Hematopoietic multipotent progenitor cell treated with erythropoietin and hydrocortisone succinate and interleukin-3 and kit ligand, for 15 days (in vitro differentiated cells): ENCODE measurements at regions not wholly inside any gene's neighbourhood (a gene's known extent, or its start where the extent isn't known, plus 50 kb on each side); places are given as distances from the start of the nearest gene placed in this dataset.
"Not testable (repeated sequence)": the region's sequence is repeated elsewhere in the genome, so short reads cannot be mapped to it uniquely, and the experiment has no call there.

ENCODE experiments used
- DNase-seq: peaks from one replicate; pipeline ENCODE4 v3.0.0-alpha.2; 2015; ENCODE audit warnings: low spot score

GRCh38 chr6:141077355-141078333, 1055.1 kb upstream of the GJE1 start:
- DNase-seq: no peak

DNA sequence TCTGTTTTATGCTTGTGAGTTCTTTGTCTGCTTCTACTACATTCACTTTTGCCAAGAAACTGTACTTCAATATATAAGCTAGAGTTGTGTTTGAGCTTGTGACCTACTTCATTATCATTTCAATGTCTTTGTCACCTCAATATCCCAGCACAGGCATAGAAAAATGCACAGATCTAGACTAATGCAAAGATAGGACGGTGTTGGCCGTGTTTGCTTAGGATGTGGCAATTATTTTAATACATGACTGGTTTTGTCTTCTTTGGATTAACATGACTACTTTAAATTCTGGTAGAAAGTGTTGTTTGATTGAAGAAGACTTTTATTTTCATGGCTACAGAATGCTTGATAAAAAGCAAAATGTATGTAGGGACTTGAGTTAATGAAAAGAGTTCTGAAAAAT, 1075.0 kb upstream of the GJE1 start:
- DNase-seq: no peak

GRCh38 chr6:141056945-141057625, 1075.6 kb upstream of the GJE1 start:
- DNase-seq: no peak

- no peak for DNase-seq
These were observed 1082.3 kb upstream of the GJE1 start for GRCh38 chr6:141050471-141050870.

DNA sequence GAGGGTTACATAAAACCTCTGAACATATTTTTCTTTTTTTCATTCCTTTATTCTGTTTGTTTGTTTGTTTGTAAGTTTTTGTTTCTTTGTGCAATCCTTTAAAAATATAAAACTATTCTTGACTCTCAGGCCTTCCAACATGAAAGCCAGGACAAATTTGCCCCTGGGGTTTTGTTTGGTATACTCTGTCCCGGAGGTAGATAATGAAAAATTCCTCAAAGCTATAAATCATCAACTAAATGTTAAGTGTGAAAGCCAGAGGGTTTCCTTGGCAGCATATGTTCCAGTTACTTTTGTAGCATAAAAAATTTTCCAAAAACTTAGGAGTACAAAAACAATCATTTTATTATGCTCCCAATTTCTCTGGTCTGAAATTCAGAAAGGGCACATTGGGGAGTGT, 1084.3 kb upstream of the GJE1 start:
- DNase-seq: no peak

DNA sequence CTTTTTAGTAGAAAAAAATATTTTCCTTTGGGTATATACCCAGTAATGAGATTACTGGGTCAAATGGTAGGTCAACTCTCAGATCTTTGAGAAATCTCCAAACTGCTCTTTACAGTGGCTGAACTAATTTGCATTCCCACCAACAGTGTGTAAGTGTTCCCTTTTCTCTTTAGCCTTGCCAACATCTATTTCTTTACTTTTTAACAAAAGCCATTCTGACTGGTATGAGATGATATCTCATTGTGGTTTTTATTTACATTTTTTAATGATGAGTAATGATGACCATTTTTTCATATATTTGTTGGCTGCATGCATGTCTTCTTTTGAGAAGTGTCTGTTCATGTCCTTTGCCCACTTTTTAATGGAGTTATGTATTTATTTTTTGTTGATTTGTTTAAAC, 1086.2 kb upstream of the GJE1 start:
- DNase-seq: not testable (repeated sequence)

- no peak for DNase-seq
These were observed 1091.1 kb upstream of the GJE1 start for GRCh38 chr6:141041596-141042087.

- no peak for DNase-seq
These were observed 1097.2 kb upstream of the GJE1 start for GRCh38 chr6:141035312-141036200.

- no peak for DNase-seq
These were observed 1099.6 kb upstream of the GJE1 start for GRCh38 chr6:141033101-141033500.

- no peak for DNase-seq
These were observed 1102.8 kb upstream of the GJE1 start for GRCh38 chr6:141029908-141030307.

DNA sequence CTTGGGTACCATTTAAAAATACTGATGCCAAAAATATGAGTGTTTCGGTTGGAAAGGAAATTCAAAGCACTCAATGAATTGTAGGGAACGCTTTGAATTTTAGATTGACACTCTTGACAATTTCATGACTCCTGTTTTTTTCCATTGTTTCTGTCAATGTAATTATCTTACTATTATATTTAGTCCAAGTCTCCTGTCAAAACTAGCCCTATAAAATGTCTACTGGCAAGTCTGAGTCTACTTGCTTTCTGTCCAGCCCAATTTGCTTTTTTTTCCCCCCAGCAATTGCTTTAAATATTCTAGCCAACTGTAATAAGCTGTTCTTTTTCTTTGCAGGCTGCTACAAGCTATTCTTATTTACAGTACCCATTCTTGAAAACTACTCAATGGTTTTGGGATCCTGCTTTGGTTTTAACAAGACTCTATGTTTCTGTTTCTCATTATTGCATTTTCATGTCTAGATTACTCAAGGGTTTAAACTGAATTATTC, 1103.9 kb upstream of the GJE1 start:
- DNase-seq: no peak

DNA sequence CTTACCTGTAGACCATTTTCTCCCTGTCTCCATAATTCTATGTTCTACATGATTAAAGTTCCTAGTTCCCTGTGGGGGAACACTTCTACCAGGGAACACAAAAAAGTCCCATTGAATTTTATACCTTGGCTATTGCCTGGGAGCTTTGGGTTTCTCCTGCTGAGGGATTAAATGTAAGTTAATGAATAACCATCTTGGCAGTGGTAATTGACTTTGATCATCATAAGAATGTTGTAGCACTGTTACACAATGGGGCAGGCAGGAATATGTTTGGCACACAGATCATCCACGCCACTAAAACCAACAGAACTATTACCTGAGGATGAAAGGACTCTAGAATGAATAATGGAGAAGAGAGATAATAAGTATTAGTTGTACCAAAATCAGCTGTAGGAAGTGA, 1106.2 kb upstream of the GJE1 start:
- no peak for DNase-seq

DNA sequence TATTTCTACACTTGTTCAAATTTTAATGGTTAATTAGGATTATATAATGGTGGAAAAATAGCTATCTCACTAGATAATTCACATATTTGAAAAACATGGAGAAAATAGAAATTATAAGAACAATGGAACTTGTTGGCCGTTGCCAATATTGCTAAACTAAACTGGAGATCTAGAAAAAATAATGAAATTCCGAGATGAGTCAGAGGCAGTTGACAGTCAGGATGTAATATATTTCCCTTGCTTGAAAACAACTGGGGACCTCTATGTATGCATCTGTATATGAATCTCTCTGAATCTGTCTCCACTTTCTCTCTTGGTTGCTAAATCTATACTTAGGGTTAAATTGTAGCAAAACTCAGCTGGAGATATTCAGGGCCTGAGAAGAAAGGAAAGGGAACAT, 1108.2 kb upstream of the GJE1 start:
- DNase-seq: no peak

GRCh38 chr6:141017941-141018340, 1114.8 kb upstream of the GJE1 start:
- no peak for DNase-seq

DNA sequence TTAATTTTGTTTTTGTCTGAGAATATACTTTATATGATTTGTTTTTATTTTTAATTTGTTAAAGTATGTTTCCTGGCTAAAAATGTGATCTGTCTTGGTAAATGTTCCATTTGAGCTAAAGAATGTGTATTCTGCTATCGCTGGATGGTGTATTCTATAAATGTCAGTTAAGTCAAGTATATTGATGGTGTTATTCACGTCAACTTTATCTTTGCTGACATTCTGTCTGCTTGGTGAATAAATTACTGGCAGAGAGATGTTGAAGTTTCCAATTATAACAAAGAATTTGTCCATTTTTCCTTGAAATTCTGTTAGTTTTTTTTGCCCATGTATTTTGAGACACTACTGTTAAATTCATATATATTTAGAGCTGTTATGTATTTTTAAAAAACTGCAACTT, 1131.8 kb upstream of the GJE1 start:
- no peak for DNase-seq

- DNase-seq: no peak
These were observed 1139.2 kb upstream of the GJE1 start for GRCh38 chr6:140993515-140993914.

GRCh38 chr6:140992678-140993077, 1140.0 kb upstream of the GJE1 start:
- DNase-seq: no peak

DNA sequence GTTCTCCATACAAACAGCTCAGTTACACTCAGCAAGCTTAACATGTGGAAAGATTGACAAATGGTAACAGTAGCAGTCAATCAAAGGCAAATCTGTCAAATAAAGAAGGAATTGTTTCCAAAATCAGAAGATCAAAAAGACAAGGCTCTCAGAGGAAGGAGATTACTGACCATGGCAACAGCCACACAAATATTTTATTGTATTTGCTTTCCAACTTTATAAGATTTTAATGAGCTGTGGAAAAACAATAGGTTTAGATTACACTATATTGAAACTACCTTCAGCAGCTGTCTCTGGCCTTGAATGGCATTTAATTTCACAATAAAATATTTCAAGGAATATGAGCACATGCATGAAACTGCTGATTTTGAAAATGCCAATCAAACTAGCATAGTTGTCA, 1143.9 kb upstream of the GJE1 start:
- no peak for DNase-seq

GRCh38 chr6:140987364-140988155, 1145.2 kb upstream of the GJE1 start:
- DNase-seq: no peak

- DNase-seq: no peak
These were observed 1146.9 kb upstream of the GJE1 start for GRCh38 chr6:140985679-140986275.
